ENCODE measurements at regions not wholly inside any gene's neighbourhood (a gene's known extent, or its start where the extent isn't known, plus 50 kb on each side); places are given as distances from the start of the nearest gene placed in this dataset.

GRCh38 chr10:3714531-3714930 lies 70.5 kb downstream of the KLF6 start:
- H3K4me1 ChIP-seq, result peaks cover 0 to 21% (median 6%) of the 10 kb centered on the region in 3 donors
- no peak for DNase-seq
- H3K9me3 ChIP-seq, result no peaks in the 10 kb centered on the region
- intact Hi-C loops (cut with DNase I), result no loop called here
- no peaks in the 10 kb centered on the region for H3K36me3 ChIP-seq
- no peak overlapping the region for H3K4me3 ChIP-seq
- TF ChIP-seq POLR2A (IDR thresholded peaks at IDR 0.05), result no peak
- TF ChIP-seq CTCF (IDR thresholded peaks at IDR 0.05), result no peak
- no peak overlapping the region for H3K27ac ChIP-seq
- WGBS, 2 donors, result 75 to 80% methylated on average over 6 of the region's 6 CpGs
- no peaks in the 10 kb centered on the region for H3K27me3 ChIP-seq

- no peak for DNase-seq
- H3K27ac ChIP-seq, result no peak overlapping the region
- WGBS, 2 donors, result 87% methylated on average over 1 of the region's 1 CpG; no CpG with 5 or more reads in 1 of the 2 donors
- no peaks in the 10 kb centered on the region for H3K36me3 ChIP-seq
- H3K9me3 ChIP-seq, result no peaks in the 10 kb centered on the region
- no peaks in the 10 kb centered on the region for H3K27me3 ChIP-seq
- H3K4me1 ChIP-seq, result peaks cover 0 to 13% (median 6%) of the 10 kb centered on the region in 3 donors
- H3K4me3 ChIP-seq, result no peak overlapping the region
- intact Hi-C loops (cut with DNase I), result no loop called here
- TF ChIP-seq POLR2A (IDR thresholded peaks at IDR 0.05), result no peak
Observed at GRCh38 chr10:3712707-3713106, 72.3 kb downstream of the KLF6 start.

- Histone ChIP-seq H3K27me3 (no peaks in the 10 kb centered on the region), H3K4me1 (peaks cover 0 to 13% (median 6%) of the 10 kb centered on the region in 3 donors), H3K36me3 (no peaks in the 10 kb centered on the region), H3K9me3 (no peaks in the 10 kb centered on the region), H3K4me3 (no peak overlapping the region), H3K27ac (no peak overlapping the region)
- no peak for DNase-seq
- intact Hi-C loops (cut with DNase I), result no loop called here
- TF ChIP-seq POLR2A (IDR thresholded peaks at IDR 0.05) (no peak), CTCF (IDR thresholded peaks at IDR 0.05) (no peak)
Observed at GRCh38 chr10:3711918-3712317, 73.1 kb downstream of the KLF6 start.

GRCh38 chr10:3710764-3711163 lies 74.2 kb downstream of the KLF6 start:
- TF ChIP-seq POLR2A (IDR thresholded peaks at IDR 0.05), result no peak
- no peak for TF ChIP-seq CTCF (IDR thresholded peaks at IDR 0.05)
- Histone ChIP-seq H3K27ac (no peak overlapping the region), H3K4me1 (peaks cover 0 to 1% (median 0%) of the 10 kb centered on the region in 3 donors), H3K4me3 (no peak overlapping the region), H3K36me3 (no peaks in the 10 kb centered on the region), H3K27me3 (no peaks in the 10 kb centered on the region), H3K9me3 (no peaks in the 10 kb centered on the region)
- no peak for DNase-seq
- 75 to 78% methylated on average over 3 of the region's 3 CpGs for WGBS, 2 donors
- intact Hi-C loops (cut with DNase I), result no loop called here

- 82 to 83% methylated on average over 4 of the region's 4 CpGs for WGBS, 2 donors
- Histone ChIP-seq H3K27ac (no peak overlapping the region), H3K27me3 (no peaks in the 10 kb centered on the region), H3K4me1 (no peaks in the 10 kb centered on the region), H3K36me3 (no peaks in the 10 kb centered on the region), H3K9me3 (no peaks in the 10 kb centered on the region), H3K4me3 (no peak overlapping the region)
- TF ChIP-seq CTCF (IDR thresholded peaks at IDR 0.05) (no peak), POLR2A (IDR thresholded peaks at IDR 0.05) (no peak)
- intact Hi-C loops (cut with DNase I), result no loop called here
- DNase-seq, result no peak
Observed at GRCh38 chr10:3709456-3710060, 75.5 kb downstream of the KLF6 start.

GRCh38 chr10:3708852-3709251 lies 76.2 kb downstream of the KLF6 start:
- no peak overlapping the region for H3K27ac ChIP-seq
- no peaks in the 10 kb centered on the region for H3K4me1 ChIP-seq
- 56 to 69% methylated on average over 6 of the region's 6 CpGs for WGBS, 2 donors
- DNase-seq, result no peak
- no peaks in the 10 kb centered on the region for H3K9me3 ChIP-seq
- intact Hi-C loops (cut with DNase I), result no loop called here
- no peaks in the 10 kb centered on the region for H3K36me3 ChIP-seq
- no peaks in the 10 kb centered on the region for H3K27me3 ChIP-seq
- no peak overlapping the region for H3K4me3 ChIP-seq
- TF ChIP-seq POLR2A (IDR thresholded peaks at IDR 0.05) (no peak), CTCF (IDR thresholded peaks at IDR 0.05) (no peak)
